ENCODE measurements at regions not wholly inside any gene's neighbourhood (a gene's known extent, or its start where the extent isn't known, plus 50 kb on each side); places are given as distances from the start of the nearest gene placed in this dataset.

DNA sequence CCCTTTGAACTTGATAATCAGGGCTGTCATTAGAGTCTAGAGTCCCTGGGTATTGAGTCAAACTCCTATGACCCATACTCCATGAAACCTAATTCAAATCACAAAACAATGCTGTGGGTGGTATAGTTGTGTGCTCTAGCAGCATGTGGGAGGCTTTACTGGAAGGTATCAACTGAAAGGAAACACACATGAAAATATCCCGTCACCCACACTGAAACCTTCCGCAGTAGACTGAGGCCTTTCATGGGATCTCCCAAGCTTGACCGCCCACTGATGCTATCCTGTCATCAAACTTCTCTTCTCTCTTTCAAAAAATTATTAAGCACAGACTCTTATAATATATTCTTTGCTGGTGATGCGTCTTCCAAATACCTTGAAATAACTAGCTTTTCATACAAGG is 569.1 kb upstream of the MEF2C start:
- H3K4ac ChIP-seq (replicated peaks; ENCODE audit: insufficient read length, low read depth, low read length): no peak overlapping the region
- no peaks in the 10 kb centered on the region for H3K23me2 ChIP-seq (ENCODE audit: low read depth, low read length)
- H2AK5ac ChIP-seq (ENCODE audit: low read depth, low read length): no peak overlapping the region
- H2BK120ac ChIP-seq (replicated peaks; ENCODE audit: low read depth, low read length): no peak overlapping the region
- ChIA-PET CTCF (ENCODE audit: partially characterized antibody) (no interaction called here), POLR2A (ENCODE audit: partially characterized antibody) (no interaction called here)
- no peak overlapping the region for H3K4me3 ChIP-seq (ENCODE audit: extremely low read depth in 1 of 4, insufficient read depth in 2 of 4, low read depth in 3 of 4, low read length in 4 of 4)
- no peak overlapping the region for H3K23ac ChIP-seq (ENCODE audit: insufficient read length)
- no peak overlapping the region for H4K8ac ChIP-seq (ENCODE audit: extremely low read depth, insufficient read depth, low read length)
- no peaks in the 10 kb centered on the region for H3K79me2 ChIP-seq (ENCODE audit: control insufficient read depth in 1 of 2, insufficient read depth in 2 of 2, low read length in 2 of 2)
- H3K14ac ChIP-seq (ENCODE audit: insufficient read length): no peak overlapping the region
- no peak overlapping the region for H2BK20ac ChIP-seq (ENCODE audit: low read length)
- no peaks in the 10 kb centered on the region for H3K36me3 ChIP-seq (ENCODE audit: control insufficient read depth in 2 of 4, insufficient read depth in 4 of 4, low read length in 3 of 4)
- H3K56ac ChIP-seq (replicated peaks; ENCODE audit: insufficient read length, low read depth, low read length): no peak overlapping the region
- no peak overlapping the region for H4K91ac ChIP-seq (replicated peaks; ENCODE audit: insufficient read length, low read length)
- no peak overlapping the region for H2BK12ac ChIP-seq (ENCODE audit: low read depth, low read length)
- no peak overlapping the region for H2BK15ac ChIP-seq (ENCODE audit: low read length)
- H3K27me3 ChIP-seq (replicated peaks in 1 of 4; ENCODE audit: control insufficient read depth in 3 of 4, extremely low read depth in 1 of 4, insufficient read depth in 3 of 4, low read length in 3 of 4): no peaks in the 10 kb centered on the region
- no peaks in the 10 kb centered on the region for H4K20me1 ChIP-seq (replicated peaks in 1 of 2; ENCODE audit: control insufficient read depth in 1 of 2, insufficient read depth in 2 of 2, low read length in 2 of 2)
- no peak overlapping the region for H2BK5ac ChIP-seq (ENCODE audit: low read depth, low read length)
- H4K5ac ChIP-seq (ENCODE audit: insufficient read length, low read depth, low read length): no peak overlapping the region
- H3K9ac ChIP-seq (replicated peaks in 1 of 4; ENCODE audit: extremely low read depth in 1 of 4, low read depth in 3 of 4, low read length in 3 of 4): no peak overlapping the region
- FAIRE-seq (no peak), DNase-seq (ENCODE audit: low read depth in 1 of 2, low spot score in 2 of 2) (no peak)
- no peak overlapping the region for H3K4me2 ChIP-seq (ENCODE audit: insufficient read depth in 1 of 2, low read depth in 2 of 2, low read length in 2 of 2)
- H3K79me1 ChIP-seq (ENCODE audit: low read depth, low read length): no peaks in the 10 kb centered on the region
- no peak overlapping the region for H2AFZ ChIP-seq (ENCODE audit: low read length)
- no peak overlapping the region for H3K27ac ChIP-seq (ENCODE audit: low read depth, low read length)
- H3K9me3 ChIP-seq (ENCODE audit: insufficient read depth in 2 of 2, low read depth in 1 of 2, low read length in 1 of 2): no peaks in the 10 kb centered on the region
- WGBS, 2 experiments (ENCODE audit: extremely low coverage in 1 of 2, insufficient coverage in 1 of 2, insufficient read length in 1 of 2, insufficient replicate concordance in 2 of 2, low coverage in 1 of 2, low lambda C conversion rate in 2 of 2, missing lambda C conversion rate in 1 of 2): 92% methylated on average over 4 of the region's 4 CpGs; no CpG with 5 or more reads in 1 of the 2 experiments
- H3K4me1 ChIP-seq (replicated peaks in 1 of 4; ENCODE audit: control insufficient read depth in 3 of 4, insufficient read depth in 4 of 4, low read length in 3 of 4): peaks cover 0 to 4% (median 1%) of the 10 kb centered on the region in 4 experiments; a peak in 3 of 7 replicates
- no peak overlapping the region for H3K18ac ChIP-seq (ENCODE audit: extremely low read depth, low read length)
- TF ChIP-seq HDAC6 (IDR thresholded peaks at IDR 0.05; ENCODE audit: low read depth, low read length): no peak
- no peak for TF ChIP-seq POLR2A (IDR thresholded peaks at IDR 0.05; ENCODE audit: control extremely low read depth in 1 of 2, low read depth in 2 of 2, low read length in 2 of 2)
- no peak for TF ChIP-seq SIRT6 (IDR thresholded peaks at IDR 0.05; ENCODE audit: low read length)
- TF ChIP-seq PHF8 (conservative IDR thresholded peaks at IDR 0.05; ENCODE audit: low read depth, low read length): no peak
- no peak for TF ChIP-seq BACH1 (IDR thresholded peaks at IDR 0.05; ENCODE audit: low read length)
- TF ChIP-seq, protein P1, sequence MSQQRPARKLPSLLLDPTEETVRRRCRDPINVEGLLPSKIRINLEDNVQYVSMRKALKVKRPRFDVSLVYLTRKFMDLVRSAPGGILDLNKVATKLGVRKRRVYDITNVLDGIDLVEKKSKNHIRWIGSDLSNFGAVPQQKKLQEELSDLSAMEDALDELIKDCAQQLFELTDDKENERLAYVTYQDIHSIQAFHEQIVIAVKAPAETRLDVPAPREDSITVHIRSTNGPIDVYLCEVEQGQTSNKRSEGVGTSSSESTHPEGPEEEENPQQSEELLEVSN (IDR thresholded peaks at IDR 0.05): no peak
- no peak for TF ChIP-seq YY1 (IDR thresholded peaks at IDR 0.05; ENCODE audit: low read depth, low read length)
- no peak for TF ChIP-seq GTF2F1 (IDR thresholded peaks at IDR 0.05; ENCODE audit: borderline replicate concordance, low read depth, low read length)
- no peak for TF ChIP-seq CEBPB (IDR thresholded peaks at IDR 0.05; ENCODE audit: low read depth, low read length)
- TF ChIP-seq JUN (IDR thresholded peaks at IDR 0.05; ENCODE audit: low read depth, low read length): no peak
- no peak for TF ChIP-seq CHD1 (IDR thresholded peaks at IDR 0.05; ENCODE audit: low read depth, low read length)
- TF ChIP-seq BCL11A (IDR thresholded peaks at IDR 0.05; ENCODE audit: low read depth in 2 of 2, low read length in 2 of 2): no peak
- TF ChIP-seq HDAC2 (IDR thresholded peaks at IDR 0.05; ENCODE audit: borderline replicate concordance in 1 of 2, low read depth in 2 of 2, low read length in 2 of 2): no peak
- no peak for TF ChIP-seq SIX5 (IDR thresholded peaks at IDR 0.05; ENCODE audit: low read depth, low read length)
- TF ChIP-seq CTBP2 (IDR thresholded peaks at IDR 0.05; ENCODE audit: borderline replicate concordance, insufficient read depth, insufficient read length, low read length): no peak
- TF ChIP-seq CBX8 (IDR thresholded peaks at IDR 0.05; ENCODE audit: borderline replicate concordance, low read depth, low read length): no peak
